ENCODE measurements at regions not wholly inside any gene's neighbourhood (a gene's known extent, or its start where the extent isn't known, plus 50 kb on each side); places are given as distances from the start of the nearest gene placed in this dataset.
"Not testable (repeated sequence)": the region's sequence is repeated elsewhere in the genome, so short reads cannot be mapped to it uniquely, and the experiment has no call there.

- DNase-seq (ENCODE audit: low spot score) = no peak
- no peak for ATAC-seq
- intact Hi-C loops (cut with DNase I) = no loop called here
Measured at GRCh38 chrX:94942603-94943002, 1268.6 kb downstream of the FAM133A start.

GRCh38 chrX:94946137-94946536, 1272.1 kb downstream of the FAM133A start:
- intact Hi-C loops (cut with DNase I); DNase-seq (ENCODE audit: low spot score): not testable (repeated sequence)

GRCh38 chrX:94961730-94962129, 1287.7 kb downstream of the FAM133A start:
- no peak for DNase-seq (ENCODE audit: low spot score)
- no peak for ATAC-seq

More at GRCh38 chrX:94946137-94946536, 1272.1 kb downstream of the FAM133A start:
- not testable (repeated sequence) for ATAC-seq

GRCh38 chrX:94977562-94977961, 1303.6 kb downstream of the FAM133A start:
- intact Hi-C loops (cut with DNase I) = no loop called here
- ATAC-seq (no peak), DNase-seq (ENCODE audit: low spot score) (no peak)

More at GRCh38 chrX:94961730-94962129, 1287.7 kb downstream of the FAM133A start:
- intact Hi-C loops (cut with DNase I) = no loop called here

- ATAC-seq = no peak
- intact Hi-C loops (cut with DNase I) = no loop called here
Measured at GRCh38 chrX:94977986-94978385, 1304.0 kb downstream of the FAM133A start.

More at GRCh38 chrX:94977986-94978385, 1304.0 kb downstream of the FAM133A start:
- DNase-seq (ENCODE audit: low spot score) = no peak

Measured in sciatic nerve (tissue), 2 donors.